Chondrocyte (in vitro differentiated cells): ENCODE measurements at regions not wholly inside any gene's neighbourhood (a gene's known extent, or its start where the extent isn't known, plus 50 kb on each side); places are given as distances from the start of the nearest gene placed in this dataset.

Experiments used
- DNase-seq: peaks from one replicate; pipeline ENCODE4 v3.0.0; 2021; ENCODE audit warnings: mixed read lengths, low spot score
- H3K27ac Mint-ChIP-seq: one replicate; pipeline ENCODE4 v1.8.0; 2021; ENCODE audit warnings: mild to moderate bottlenecking, moderate library complexity, mixed read lengths; ENCODE audit not compliant: unreplicated experiment
- H3K27me3 Mint-ChIP-seq: 2 replicates; pipeline ENCODE4 v1.8.0; 2021; ENCODE audit warnings: low read depth, mixed read lengths
- H3K36me3 Mint-ChIP-seq: 2 replicates; pipeline ENCODE4 v1.8.0; 2021; ENCODE audit warnings: low read depth, mixed read lengths
- H3K4me1 Mint-ChIP-seq: 2 replicates; pipeline ENCODE4 v1.8.0; 2021; ENCODE audit warnings: low read depth, mild to moderate bottlenecking, mixed read lengths
- H3K4me3 Mint-ChIP-seq: one replicate; pipeline ENCODE4 v1.8.0; 2021; ENCODE audit warnings: mild to moderate bottlenecking, moderate library complexity, mixed read lengths; ENCODE audit not compliant: unreplicated experiment
- H3K9me3 Mint-ChIP-seq: 2 replicates; pipeline ENCODE4 v1.8.0; 2021; ENCODE audit warnings: low read depth, mixed read lengths
- CTCF ChIP-seq: fragments of 200-600 bp; sonication (generic); IDR thresholded peaks from 2 replicates; pipeline ENCODE4 v1.5.0; 2021; ENCODE audit warnings: antibody characterized with exemption, mild to moderate bottlenecking, moderate library complexity

- H3K27me3 Mint-ChIP-seq: no peaks in the 10 kb centered on the region
- no peak overlapping the region for H3K27ac Mint-ChIP-seq
- H3K9me3 Mint-ChIP-seq: no peaks in the 10 kb centered on the region
- no peak overlapping the region for H3K4me3 Mint-ChIP-seq
- H3K36me3 Mint-ChIP-seq: no peaks in the 10 kb centered on the region
- DNase-seq: no peak
- no peak for TF ChIP-seq CTCF
- no peaks in the 10 kb centered on the region for H3K4me1 Mint-ChIP-seq
Measured at GRCh38 chr4:67261971-67262370, 283.3 kb downstream of the CENPC start.

- no peak overlapping the region for H3K4me3 Mint-ChIP-seq
- H3K4me1 Mint-ChIP-seq: no peaks in the 10 kb centered on the region
- DNase-seq: no peak
- peaks cover 5% of the 10 kb centered on the region for H3K9me3 Mint-ChIP-seq
- TF ChIP-seq CTCF: no peak
- H3K27me3 Mint-ChIP-seq: no peaks in the 10 kb centered on the region
- no peak overlapping the region for H3K27ac Mint-ChIP-seq
- no peaks in the 10 kb centered on the region for H3K36me3 Mint-ChIP-seq
Measured at GRCh38 chr4:67256388-67257043, 288.8 kb downstream of the CENPC start.

- Mint-ChIP-seq H3K27ac (no peak overlapping the region), H3K36me3 (no peaks in the 10 kb centered on the region), H3K27me3 (no peaks in the 10 kb centered on the region), H3K9me3 (peaks cover 11% of the 10 kb centered on the region), H3K4me1 (no peaks in the 10 kb centered on the region), H3K4me3 (no peak overlapping the region)
- DNase-seq: no peak
- no peak for TF ChIP-seq CTCF
Measured at GRCh38 chr4:67250131-67250896, 295.0 kb downstream of the CENPC start.

GRCh38 chr4:67236788-67237187 lies 308.5 kb downstream of the CENPC start:
- Mint-ChIP-seq H3K27me3 (no peaks in the 10 kb centered on the region), H3K9me3 (no peaks in the 10 kb centered on the region), H3K4me3 (no peak overlapping the region), H3K27ac (no peak overlapping the region), H3K36me3 (no peaks in the 10 kb centered on the region), H3K4me1 (peaks cover 10% of the 10 kb centered on the region)
- TF ChIP-seq CTCF: no peak
- DNase-seq: no peak

- H3K9me3 Mint-ChIP-seq: no peaks in the 10 kb centered on the region
- H3K4me3 Mint-ChIP-seq: no peak overlapping the region
- no peak for DNase-seq
- no peak for TF ChIP-seq CTCF
- no peaks in the 10 kb centered on the region for H3K36me3 Mint-ChIP-seq
- H3K27ac Mint-ChIP-seq: no peak overlapping the region
- H3K27me3 Mint-ChIP-seq: no peaks in the 10 kb centered on the region
- H3K4me1 Mint-ChIP-seq: peaks cover 10% of the 10 kb centered on the region
Measured at GRCh38 chr4:67236318-67236717, 309.0 kb downstream of the CENPC start.
